GM12891 (cell line): ENCODE measurements at regions not wholly inside any gene's neighbourhood (a gene's known extent, or its start where the extent isn't known, plus 50 kb on each side); places are given as distances from the start of the nearest gene placed in this dataset.

Source experiments
- DNase-seq: peaks from one replicate; pipeline ENCODE4 v3.0.0; 2011; ENCODE audit warnings: low spot score; ENCODE audit not compliant: insufficient read length
- FAIRE-seq: peaks from 2 replicates; lab custom pipeline; 2011; peaks lifted over from hg19 to GRCh38; lab: Jason Lieb, UNC
- PAX5 ChIP-seq: IDR thresholded peaks from 2 replicates; pipeline ENCODE4 v1.6.1; 2011; ENCODE audit warnings: low read length, moderate library complexity, mild to moderate bottlenecking; ENCODE audit not compliant: insufficient read depth, severe bottlenecking
- POLR2A ChIP-seq: IDR thresholded peaks from 2 replicates; pipeline ENCODE4 v1.6.1; 2011; ENCODE audit warnings: low read depth, low read length, control low read depth
- POLR2AphosphoS5 ChIP-seq: IDR thresholded peaks from 2 replicates; pipeline ENCODE4 v1.6.1; 2011; ENCODE audit warnings: low read depth, low read length, control low read depth
- POU2F2 ChIP-seq: IDR thresholded peaks from 2 replicates; pipeline ENCODE4 v1.6.1; 2011; ENCODE audit warnings: low read depth, mild to moderate bottlenecking, control low read depth, low read length, moderate library complexity
- SPI1 ChIP-seq: IDR thresholded peaks from 2 replicates; pipeline ENCODE4 v1.6.1; 2011; ENCODE audit warnings: low read depth, low read length, control low read depth
- TAF1 ChIP-seq: IDR thresholded peaks from 2 replicates; pipeline ENCODE4 v1.6.1; 2011; ENCODE audit warnings: low read depth, low read length, control low read depth

DNA sequence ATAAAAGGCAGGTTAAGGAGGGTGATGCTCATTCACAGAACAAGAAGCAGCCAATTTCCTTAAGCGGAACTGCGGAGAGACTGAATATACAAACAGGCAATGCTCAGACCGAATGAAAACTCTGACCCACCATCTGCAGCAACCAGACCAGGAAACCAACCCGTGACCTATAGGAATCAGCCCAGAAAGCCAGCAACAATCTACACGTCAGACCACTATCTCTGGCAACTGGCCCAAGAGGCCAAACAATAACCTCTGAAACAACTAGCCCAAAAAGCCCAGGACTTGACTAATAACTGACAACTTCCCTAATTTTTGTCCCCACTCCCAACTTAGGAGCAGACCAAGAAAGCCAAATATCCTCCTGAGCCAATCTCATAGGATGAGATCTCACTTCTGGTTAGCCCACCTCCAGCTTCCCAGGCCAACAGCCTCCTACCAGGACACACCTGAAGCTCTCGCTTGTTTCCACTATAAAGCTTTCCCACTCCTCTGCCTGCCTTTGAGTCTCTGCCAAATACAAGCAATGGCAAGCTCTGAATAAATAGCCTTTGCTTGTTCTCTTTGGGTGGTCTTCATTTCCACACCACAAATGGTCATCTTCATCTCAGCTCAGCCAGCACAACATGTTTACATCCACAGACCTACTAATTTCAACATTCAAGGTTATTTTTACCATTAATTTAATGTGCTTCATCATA, 168.5 kb downstream of the HSD17B3 start:
- FAIRE-seq (no peak), DNase-seq (no peak)
- TF ChIP-seq POU2F2 (no peak), TAF1 (no peak), PAX5 (no peak), POLR2AphosphoS5 (no peak), SPI1 (no peak), POLR2A (no peak)

DNA sequence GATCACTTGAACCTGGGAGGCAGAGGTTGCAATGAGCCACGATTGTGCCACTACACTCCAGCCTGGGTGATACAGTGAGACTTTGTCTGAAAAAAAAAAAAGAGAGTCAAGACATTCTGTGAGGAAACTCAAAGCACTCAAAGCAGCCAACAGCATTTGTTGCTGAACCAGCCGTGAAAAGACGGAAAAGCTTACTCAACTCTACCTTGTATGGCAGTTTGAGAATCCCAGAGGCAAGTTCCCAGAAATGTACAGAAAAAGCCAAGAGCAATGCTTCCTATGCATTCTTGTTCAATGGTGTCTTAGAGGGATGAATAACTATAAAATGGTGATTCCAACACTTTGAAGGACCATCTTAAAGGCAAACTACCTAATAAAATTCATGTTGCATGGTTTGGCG, 170.2 kb downstream of the HSD17B3 start:
- no peak for DNase-seq
- no peak for FAIRE-seq
- TF ChIP-seq TAF1 (no peak), SPI1 (no peak), POU2F2 (no peak), PAX5 (no peak), POLR2A (no peak), POLR2AphosphoS5 (no peak)

DNA sequence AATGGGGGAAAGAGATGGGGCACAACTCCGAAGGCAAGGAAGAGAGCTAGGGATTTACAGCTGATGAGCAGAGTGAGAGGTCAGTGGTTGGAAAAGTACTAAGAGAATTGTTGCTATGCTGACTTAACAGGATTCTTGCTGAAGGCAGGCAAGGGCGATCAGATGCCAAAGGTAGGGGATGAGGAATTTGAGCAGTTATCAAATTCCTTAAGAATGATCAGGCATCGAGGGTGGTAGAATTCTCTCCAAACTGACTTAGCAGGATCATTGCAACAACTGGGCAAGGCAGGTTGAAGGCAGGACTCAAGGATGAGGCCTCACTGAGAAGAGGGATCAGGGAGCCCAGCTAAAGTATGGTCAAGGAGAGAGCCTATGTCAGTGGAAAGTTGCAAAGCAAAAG, 171.0 kb downstream of the HSD17B3 start:
- DNase-seq = no peak
- TF ChIP-seq POLR2A (no peak), POU2F2 (no peak), POLR2AphosphoS5 (no peak), TAF1 (no peak), SPI1 (no peak), PAX5 (no peak)
- no peak for FAIRE-seq

DNA sequence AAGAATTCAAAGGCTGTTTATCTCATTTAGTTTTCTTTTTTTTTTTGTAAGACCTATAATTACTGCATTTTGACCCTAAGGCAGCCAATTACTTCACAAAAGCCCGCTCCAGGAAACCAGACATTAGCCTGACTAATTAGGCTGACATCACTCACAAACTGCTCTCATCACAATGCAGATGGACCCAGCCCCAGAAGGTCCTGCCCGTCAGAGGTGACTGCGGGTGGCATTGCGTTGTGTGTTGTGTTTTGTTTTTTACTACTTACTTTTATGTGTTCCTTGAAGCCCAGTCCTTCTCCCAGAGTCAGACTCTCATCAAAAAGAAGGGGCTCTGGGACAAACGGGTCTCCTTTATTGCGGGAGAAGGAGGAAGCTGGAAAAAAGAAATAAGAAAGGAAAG, 172.2 kb downstream of the HSD17B3 start:
- DNase-seq = no peak
- TF ChIP-seq POLR2A (no peak), PAX5 (no peak), POLR2AphosphoS5 (no peak), TAF1 (no peak), POU2F2 (no peak), SPI1 (no peak)
- FAIRE-seq = no peak

DNA sequence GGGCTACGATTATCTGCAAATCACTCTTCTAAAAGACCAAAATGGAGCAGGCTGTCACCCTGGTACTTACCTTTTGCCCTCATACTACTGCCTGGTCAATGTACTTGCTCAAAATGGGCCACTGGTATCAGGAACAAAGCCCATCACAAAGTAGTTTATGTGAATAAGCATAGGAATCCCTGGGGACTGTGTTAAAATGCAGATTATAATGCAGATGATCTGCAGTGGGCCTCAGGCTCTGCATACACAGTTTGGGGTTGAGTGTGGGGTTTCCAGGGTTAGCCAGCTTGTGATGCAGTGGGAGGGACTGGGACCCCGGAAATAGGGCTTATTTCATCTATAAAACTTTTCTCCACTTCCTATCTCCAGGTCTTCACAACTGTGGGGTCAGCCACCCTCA, 173.1 kb downstream of the HSD17B3 start:
- FAIRE-seq = no peak
- DNase-seq = no peak

DNA sequence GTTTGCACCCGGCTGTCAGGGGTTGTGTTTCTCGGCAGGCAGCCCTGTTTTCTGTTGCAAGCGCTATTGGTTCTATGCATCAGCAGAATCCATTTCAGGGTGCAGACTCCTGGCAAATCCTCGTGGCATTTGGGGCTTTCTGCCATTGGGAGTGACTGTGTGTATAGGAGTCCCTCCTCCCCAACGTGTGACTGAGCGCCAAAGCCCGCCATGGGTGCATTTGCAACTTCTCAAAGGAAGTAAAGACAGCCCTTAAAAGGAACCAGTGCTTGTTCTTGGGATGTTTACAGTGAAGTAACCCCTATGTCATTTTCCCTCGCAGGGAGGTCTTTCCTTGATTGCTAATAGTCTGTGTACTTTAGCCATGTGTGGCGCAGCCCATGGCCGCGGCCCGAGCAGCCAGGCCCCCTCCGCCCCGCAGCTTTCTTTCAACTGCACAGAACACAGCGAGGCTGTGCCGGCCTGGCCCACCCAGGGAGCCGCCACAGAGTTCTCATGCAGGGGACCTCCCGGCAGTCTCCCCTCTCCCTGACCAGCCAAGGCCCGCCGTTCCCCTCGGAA, 175.6 kb downstream of the HSD17B3 start:
- FAIRE-seq (no peak), DNase-seq (no peak)
- TF ChIP-seq TAF1 = no peak
- TF ChIP-seq POLR2A = no peak
- TF ChIP-seq PAX5 = no peak
- no peak for TF ChIP-seq POU2F2
- TF ChIP-seq SPI1 = no peak
- TF ChIP-seq POLR2AphosphoS5 = no peak

More for the DNA sequence above, 173.1 kb downstream of the HSD17B3 start:
- TF ChIP-seq POLR2AphosphoS5 = no peak
- TF ChIP-seq PAX5 = no peak

DNA sequence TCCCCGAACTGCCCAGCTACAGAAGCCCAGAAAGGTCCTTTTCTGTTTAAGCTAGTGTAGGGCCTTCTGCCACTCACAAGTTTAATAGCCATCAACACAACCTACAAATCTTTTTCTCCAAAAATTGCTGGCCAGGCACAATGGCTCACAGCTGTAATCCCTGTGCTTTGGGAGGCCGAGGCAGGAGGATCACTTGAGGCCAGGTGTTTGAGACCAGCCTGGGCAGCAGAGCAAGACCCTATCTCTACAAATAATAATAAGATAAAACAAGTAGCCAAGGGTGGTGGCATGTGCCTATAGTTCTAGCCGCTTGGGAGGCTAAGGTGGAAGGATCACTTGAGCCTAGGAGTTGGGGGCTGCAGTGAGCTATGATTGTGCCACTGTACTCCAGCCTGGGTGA, 176.4 kb downstream of the HSD17B3 start:
- FAIRE-seq (no peak), DNase-seq (no peak)
- TF ChIP-seq SPI1 = no peak
- no peak for TF ChIP-seq POLR2A
- no peak for TF ChIP-seq TAF1
- no peak for TF ChIP-seq PAX5
- no peak for TF ChIP-seq POLR2AphosphoS5
- no peak for TF ChIP-seq POU2F2

DNA sequence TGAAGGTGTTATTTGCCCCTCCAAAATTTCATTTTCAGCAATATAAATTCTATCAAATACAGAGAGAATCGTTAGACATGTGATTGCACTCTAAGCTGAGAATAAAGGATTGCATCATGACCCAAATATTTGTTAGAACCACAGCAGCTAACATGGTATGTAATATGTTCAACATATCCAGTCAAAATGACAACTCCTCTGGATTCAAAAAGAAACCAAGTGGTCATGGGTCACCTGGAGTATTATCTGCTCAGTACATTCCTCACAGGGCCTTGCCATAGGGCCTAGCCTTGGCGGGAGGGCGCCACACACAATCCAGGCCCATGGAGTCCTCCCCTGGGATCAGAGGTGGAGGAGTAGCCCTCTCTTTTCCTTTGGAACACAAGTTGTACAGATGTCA, 179.2 kb downstream of the HSD17B3 start:
- DNase-seq (no peak), FAIRE-seq (no peak)
- TF ChIP-seq PAX5 (no peak), POU2F2 (no peak), TAF1 (no peak), POLR2AphosphoS5 (no peak), POLR2A (no peak), SPI1 (no peak)

DNA sequence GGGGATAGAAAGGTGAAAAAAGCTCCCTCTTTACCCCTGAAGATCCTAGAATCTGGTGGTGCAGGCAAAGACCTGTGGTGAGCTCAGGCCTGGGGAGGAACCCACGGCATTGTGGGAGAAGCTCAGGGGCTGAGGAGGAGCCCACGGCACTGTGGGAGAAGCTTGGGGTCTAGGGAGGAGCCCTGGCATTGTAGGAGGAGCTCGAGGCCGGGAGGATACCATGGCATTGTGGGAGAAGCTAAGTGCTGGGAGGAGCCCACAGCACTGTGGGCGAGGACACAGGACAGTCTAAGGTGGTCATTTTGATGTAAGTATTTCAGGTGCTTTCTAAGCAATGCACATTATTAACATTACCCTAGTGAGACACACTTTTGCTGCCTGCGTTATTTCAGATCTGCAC, 179.7 kb downstream of the HSD17B3 start:
- DNase-seq = no peak
- no peak for TF ChIP-seq POU2F2
- TF ChIP-seq POLR2A = no peak
- TF ChIP-seq POLR2AphosphoS5 = no peak
- TF ChIP-seq PAX5 = no peak
- TF ChIP-seq SPI1 = no peak
- TF ChIP-seq TAF1 = no peak
- no peak for FAIRE-seq

DNA sequence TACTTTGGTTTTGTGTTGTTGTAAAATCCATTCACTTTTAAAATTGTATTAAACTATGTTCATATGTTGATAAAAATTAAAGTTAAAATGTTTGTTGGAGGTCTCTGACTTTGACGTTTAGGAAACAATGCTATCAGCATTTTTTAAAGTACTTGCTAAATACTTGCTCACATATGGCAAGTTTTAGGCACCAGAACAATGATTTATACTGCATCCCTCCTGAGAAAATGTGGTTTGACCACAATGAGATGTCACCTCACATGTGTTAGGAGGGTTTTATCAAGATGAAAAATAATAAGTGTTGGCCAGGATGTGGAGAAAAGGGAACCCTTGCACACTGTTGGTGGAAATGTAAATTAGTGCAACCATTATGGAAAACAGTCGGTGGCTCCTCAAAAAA, 180.8 kb downstream of the HSD17B3 start:
- DNase-seq (no peak), FAIRE-seq (no peak)
- TF ChIP-seq POLR2A = no peak
- TF ChIP-seq TAF1 = no peak
- no peak for TF ChIP-seq SPI1
- TF ChIP-seq POU2F2 = no peak
- no peak for TF ChIP-seq PAX5
- no peak for TF ChIP-seq POLR2AphosphoS5
